Hepatocyte (in vitro differentiated cells): ENCODE measurements at regions not wholly inside any gene's neighbourhood (a gene's known extent, or its start where the extent isn't known, plus 50 kb on each side); places are given as distances from the start of the nearest gene placed in this dataset.

ENCODE experiments used
- DNase-seq: peaks from one replicate; pipeline ENCODE4 v3.0.0-alpha.2; 2016; ENCODE audit warnings: low spot score
- H2AFZ ChIP-seq: fragments of 200-600 bp; sonication (generic); 2 replicates; pipeline ENCODE4 v1.6.0; 2016; ENCODE audit warnings: antibody characterized with exemption, mild to moderate bottlenecking
- H3K27ac ChIP-seq: fragments of 200-600 bp; sonication (generic); 2 replicates; pipeline ENCODE4 v1.5.1; 2016; ENCODE audit warnings: mild to moderate bottlenecking
- H3K27me3 ChIP-seq: fragments of 200-600 bp; sonication (generic); 2 replicates; pipeline ENCODE4 v1.6.1; 2016
- H3K36me3 ChIP-seq: fragments of 200-600 bp; sonication (generic); replicated peaks from 2 replicates; pipeline ENCODE4 v1.5.1; 2016; ENCODE audit warnings: low read depth; ENCODE audit not compliant: insufficient read depth
- H3K4me1 ChIP-seq: fragments of 200-600 bp; sonication (generic); 2 replicates; pipeline ENCODE4 v1.5.1; 2016; ENCODE audit warnings: mild to moderate bottlenecking, moderate library complexity; ENCODE audit not compliant: insufficient read depth
- H3K4me2 ChIP-seq: fragments of 200-600 bp; sonication (generic); 2 replicates; pipeline ENCODE4 v1.6.0; 2016
- H3K4me3 ChIP-seq: fragments of 200-600 bp; sonication (generic); 2 replicates; pipeline ENCODE4 v1.5.1; 2016; ENCODE audit warnings: mild to moderate bottlenecking
- H3K79me2 ChIP-seq: fragments of 200-600 bp; sonication (generic); 2 replicates; pipeline ENCODE4 v1.6.0; 2017; ENCODE audit warnings: mild to moderate bottlenecking
- H3K9me2 ChIP-seq: fragments of 200-600 bp; sonication (generic); replicated peaks from 2 replicates; pipeline ENCODE4 v1.6.0; 2017; ENCODE audit warnings: mild to moderate bottlenecking; ENCODE audit not compliant: insufficient read depth
- H3K9me3 ChIP-seq: fragments of 200-600 bp; sonication (generic); 2 replicates; pipeline ENCODE4 v1.5.1; 2016; ENCODE audit warnings: low read depth, mild to moderate bottlenecking
- H4K20me1 ChIP-seq: fragments of 200-600 bp; sonication (generic); 2 replicates; pipeline ENCODE4 v1.6.0; 2016; ENCODE audit warnings: mild to moderate bottlenecking; ENCODE audit not compliant: insufficient read depth, poor library complexity, severe bottlenecking
- EZH2 ChIP-seq: fragments of 200-600 bp; sonication (generic); IDR thresholded peaks from 2 replicates; pipeline ENCODE4 v1.6.1; 2016; ENCODE audit warnings: antibody characterized with exemption, mild to moderate bottlenecking, borderline replicate concordance
- EZH2phosphoT487 ChIP-seq: fragments of 200-600 bp; sonication (generic); IDR thresholded peaks from one replicate; pipeline ENCODE4 v1.6.1; 2018; ENCODE audit warnings: antibody characterized with exemption, mild to moderate bottlenecking, low read depth, moderate library complexity; ENCODE audit not compliant: unreplicated experiment, severe bottlenecking
- WGBS: methylation state at CpG from one replicate; pipeline ENCODE4 v1.1.6; 2016; ENCODE audit warnings: low lambda C conversion rate; ENCODE audit errors: missing lambda C conversion rate; 5-methylcytosine and 5-hydroxymethylcytosine counted together
- TF ChIP-seq, protein P1 (sequence below): fragments of 200-600 bp; sonication (generic); IDR thresholded peaks from 2 replicates; pipeline ENCODE4 v1.5.1; 2016; ENCODE audit warnings: antibody characterized with exemption, mild to moderate bottlenecking; ENCODE audit not compliant: poor library complexity

DNA sequence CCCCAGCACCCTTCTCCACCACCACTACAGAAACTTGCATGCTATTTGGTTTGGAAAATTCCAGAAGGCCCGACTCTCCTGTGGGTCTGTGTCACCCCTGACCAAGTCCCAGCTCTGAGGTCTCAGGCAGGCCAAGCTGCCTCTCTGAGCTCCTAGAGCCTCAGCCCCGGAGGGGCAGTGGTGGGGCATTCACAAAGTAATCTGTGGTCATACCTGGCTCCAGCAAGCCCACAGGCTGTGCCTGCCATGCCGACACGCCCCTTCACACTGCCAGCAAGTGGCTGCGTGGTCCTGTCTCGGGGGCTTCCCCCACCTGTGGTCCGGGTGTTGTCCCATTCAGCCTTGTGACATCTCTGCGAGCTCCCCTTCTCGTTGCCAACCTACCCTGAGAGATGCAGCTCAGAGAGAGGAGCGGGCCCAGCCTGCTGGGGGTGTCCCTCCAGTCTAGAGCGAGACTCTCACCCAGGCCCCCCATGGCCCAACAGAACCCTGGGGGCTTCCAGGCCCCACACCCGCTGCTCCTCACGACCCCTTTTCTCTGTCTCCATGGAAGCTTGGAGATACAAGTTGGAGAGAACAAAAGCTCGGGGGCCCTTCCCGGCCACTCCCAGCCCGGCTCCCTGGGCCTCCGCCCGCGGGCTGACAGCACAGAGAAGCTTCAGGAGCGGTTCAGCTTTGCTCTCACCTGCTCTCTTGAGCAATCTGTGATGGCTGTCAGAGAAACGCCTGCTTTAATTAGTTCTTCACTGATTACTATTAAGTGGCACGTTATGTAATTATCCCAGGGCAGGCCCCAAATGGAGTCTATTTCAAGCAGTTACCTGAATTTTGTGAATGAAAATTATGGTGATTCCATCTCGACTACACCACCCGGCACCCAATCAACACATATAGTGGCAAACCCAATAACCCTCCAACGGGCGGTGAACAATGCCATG lies 147.7 kb upstream of the PHACTR3 start:
- H3K27ac ChIP-seq, result no peak overlapping the region
- H3K4me3 ChIP-seq, result no peak overlapping the region
- H3K4me1 ChIP-seq, result peaks cover 3% of the 10 kb centered on the region
- no peak overlapping the region for H3K4me2 ChIP-seq
- TF ChIP-seq EZH2 (no peak), EZH2phosphoT487 (no peak)
- TF ChIP-seq, protein P1, sequence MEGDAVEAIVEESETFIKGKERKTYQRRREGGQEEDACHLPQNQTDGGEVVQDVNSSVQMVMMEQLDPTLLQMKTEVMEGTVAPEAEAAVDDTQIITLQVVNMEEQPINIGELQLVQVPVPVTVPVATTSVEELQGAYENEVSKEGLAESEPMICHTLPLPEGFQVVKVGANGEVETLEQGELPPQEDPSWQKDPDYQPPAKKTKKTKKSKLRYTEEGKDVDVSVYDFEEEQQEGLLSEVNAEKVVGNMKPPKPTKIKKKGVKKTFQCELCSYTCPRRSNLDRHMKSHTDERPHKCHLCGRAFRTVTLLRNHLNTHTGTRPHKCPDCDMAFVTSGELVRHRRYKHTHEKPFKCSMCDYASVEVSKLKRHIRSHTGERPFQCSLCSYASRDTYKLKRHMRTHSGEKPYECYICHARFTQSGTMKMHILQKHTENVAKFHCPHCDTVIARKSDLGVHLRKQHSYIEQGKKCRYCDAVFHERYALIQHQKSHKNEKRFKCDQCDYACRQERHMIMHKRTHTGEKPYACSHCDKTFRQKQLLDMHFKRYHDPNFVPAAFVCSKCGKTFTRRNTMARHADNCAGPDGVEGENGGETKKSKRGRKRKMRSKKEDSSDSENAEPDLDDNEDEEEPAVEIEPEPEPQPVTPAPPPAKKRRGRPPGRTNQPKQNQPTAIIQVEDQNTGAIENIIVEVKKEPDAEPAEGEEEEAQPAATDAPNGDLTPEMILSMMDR, result no peak
- 87% methylated on average over 25 of the region's 26 CpGs for WGBS
- no peaks in the 10 kb centered on the region for H3K9me2 ChIP-seq
- H3K79me2 ChIP-seq, result no peaks in the 10 kb centered on the region
- H2AFZ ChIP-seq, result no peak overlapping the region
- DNase-seq, result no peak
- H4K20me1 ChIP-seq, result no peaks in the 10 kb centered on the region
- no peaks in the 10 kb centered on the region for H3K36me3 ChIP-seq
- no peaks in the 10 kb centered on the region for H3K9me3 ChIP-seq
- no peaks in the 10 kb centered on the region for H3K27me3 ChIP-seq

DNA sequence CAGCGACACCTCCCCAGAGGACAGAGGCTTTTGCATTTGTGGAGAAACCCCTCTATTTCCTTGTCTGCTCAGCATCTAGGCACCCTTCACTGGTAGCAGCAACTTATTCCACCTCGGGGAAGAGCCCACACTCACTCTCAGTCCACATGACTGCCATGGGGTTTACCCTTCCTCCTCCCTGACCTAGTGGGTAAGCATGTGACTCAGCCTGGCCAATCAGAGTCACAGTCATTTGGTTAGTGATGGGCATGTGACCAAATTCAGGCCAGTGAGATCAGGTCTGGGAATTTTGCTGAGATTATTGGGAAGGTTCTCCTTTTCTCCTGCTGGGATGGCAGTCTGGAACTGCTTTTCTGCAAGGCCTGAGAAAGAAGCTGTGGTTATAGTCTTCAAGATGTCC lies 145.7 kb upstream of the PHACTR3 start:
- 97% methylated on average over 2 of the region's 2 CpGs for WGBS
- Histone ChIP-seq H3K4me3 (no peak overlapping the region), H3K27ac (no peak overlapping the region), H3K9me3 (no peaks in the 10 kb centered on the region), H4K20me1 (no peaks in the 10 kb centered on the region), H2AFZ (no peak overlapping the region), H3K79me2 (no peaks in the 10 kb centered on the region), H3K4me1 (peaks cover 3% of the 10 kb centered on the region), H3K36me3 (no peaks in the 10 kb centered on the region), H3K4me2 (no peak overlapping the region), H3K27me3 (no peaks in the 10 kb centered on the region), H3K9me2 (no peaks in the 10 kb centered on the region)
- DNase-seq, result no peak
- no peak for TF ChIP-seq EZH2
- TF ChIP-seq, protein P1, result no peak

- H3K79me2 ChIP-seq, result no peaks in the 10 kb centered on the region
- no peak overlapping the region for H3K4me3 ChIP-seq
- 76% methylated on average over 6 of the region's 6 CpGs for WGBS
- H3K4me1 ChIP-seq, result peaks cover 3% of the 10 kb centered on the region
- no peaks in the 10 kb centered on the region for H3K36me3 ChIP-seq
- H3K27me3 ChIP-seq, result no peaks in the 10 kb centered on the region
- no peak overlapping the region for H3K4me2 ChIP-seq
- H2AFZ ChIP-seq, result no peak overlapping the region
- H3K9me2 ChIP-seq, result no peaks in the 10 kb centered on the region
- no peaks in the 10 kb centered on the region for H3K9me3 ChIP-seq
- TF ChIP-seq EZH2phosphoT487 (no peak), EZH2 (no peak)
- TF ChIP-seq, protein P1, result no peak
- H3K27ac ChIP-seq, result no peak overlapping the region
- H4K20me1 ChIP-seq, result no peaks in the 10 kb centered on the region
- DNase-seq, result no peak
These were observed 144.8 kb upstream of the PHACTR3 start for GRCh38 chr20:59459586-59459985.
